ENCODE measurements at regions not wholly inside any gene's neighbourhood (a gene's known extent, or its start where the extent isn't known, plus 50 kb on each side); places are given as distances from the start of the nearest gene placed in this dataset.

- no peak overlapping the region for H3K4me3 ChIP-seq (ENCODE audit: insufficient read depth, low read depth, low read length, poor library complexity, severe bottlenecking)
- no peak for DNase-seq
- no peak overlapping the region for H3K27ac ChIP-seq (ENCODE audit: insufficient read depth, low read length, poor library complexity, severe bottlenecking)
- no peaks in the 10 kb centered on the region for H3K4me1 ChIP-seq (ENCODE audit: control insufficient read depth, insufficient read depth, low read length, poor library complexity, severe bottlenecking)
- no peaks in the 10 kb centered on the region for H3K27me3 ChIP-seq (replicated peaks; ENCODE audit: control insufficient read depth, insufficient read depth, low read length, poor library complexity, severe bottlenecking)
- H3K36me3 ChIP-seq (ENCODE audit: control insufficient read depth, insufficient read depth, low read length), result no peaks in the 10 kb centered on the region
- H3K9me3 ChIP-seq (ENCODE audit: control insufficient read depth, low read length), result no peaks in the 10 kb centered on the region
These were observed 69.4 kb downstream of the ABCC12 start for GRCh38 chr16:48086422-48086821.

DNA sequence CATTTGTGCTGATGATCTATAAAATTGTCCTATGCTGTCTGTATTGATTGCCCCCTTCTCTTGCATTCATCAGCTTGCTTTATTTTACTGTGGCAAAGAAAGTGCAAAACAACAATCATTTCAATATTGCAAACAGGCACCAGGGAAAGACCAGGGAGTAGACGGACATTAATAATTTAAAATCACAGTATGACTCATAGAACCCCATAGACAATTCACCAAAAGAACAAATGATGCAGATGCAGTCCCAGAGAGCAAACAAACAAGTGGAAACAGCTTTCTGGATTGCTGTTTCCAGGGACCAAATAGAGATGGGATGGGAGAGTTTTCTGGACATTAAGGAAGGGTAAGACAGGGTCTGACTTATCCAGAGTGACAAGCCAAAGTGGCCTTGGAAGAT, 70.1 kb downstream of the ABCC12 start:
- H3K4me1 ChIP-seq (ENCODE audit: control insufficient read depth, insufficient read depth, low read length, poor library complexity, severe bottlenecking), result no peaks in the 10 kb centered on the region
- no peaks in the 10 kb centered on the region for H3K9me3 ChIP-seq (ENCODE audit: control insufficient read depth, low read length)
- DNase-seq, result no peak
- no peaks in the 10 kb centered on the region for H3K36me3 ChIP-seq (ENCODE audit: control insufficient read depth, insufficient read depth, low read length)
- no peaks in the 10 kb centered on the region for H3K27me3 ChIP-seq (replicated peaks; ENCODE audit: control insufficient read depth, insufficient read depth, low read length, poor library complexity, severe bottlenecking)
- no peak overlapping the region for H3K4me3 ChIP-seq (ENCODE audit: insufficient read depth, low read depth, low read length, poor library complexity, severe bottlenecking)
- no peak overlapping the region for H3K27ac ChIP-seq (ENCODE audit: insufficient read depth, low read length, poor library complexity, severe bottlenecking)

DNA sequence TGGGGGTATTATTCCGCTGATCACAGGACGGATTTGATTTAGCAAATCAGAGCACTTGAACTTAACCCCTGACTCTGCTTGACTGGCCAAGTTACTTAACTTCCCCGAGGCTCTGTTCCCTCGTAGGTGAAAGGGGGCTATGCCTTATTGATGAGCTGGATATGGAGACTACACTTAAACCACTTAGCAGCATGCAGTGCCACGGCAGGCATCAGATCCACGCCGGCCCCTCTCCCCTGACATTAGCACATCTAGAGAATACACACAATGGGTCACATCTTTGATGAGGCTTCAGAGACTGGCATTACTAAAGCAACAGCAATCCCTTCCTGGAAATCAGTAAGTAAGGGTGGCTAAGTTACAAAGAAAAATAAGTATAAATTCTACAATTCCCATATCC, 71.0 kb downstream of the ABCC12 start:
- H3K36me3 ChIP-seq (ENCODE audit: control insufficient read depth, insufficient read depth, low read length), result no peaks in the 10 kb centered on the region
- H3K4me1 ChIP-seq (ENCODE audit: control insufficient read depth, insufficient read depth, low read length, poor library complexity, severe bottlenecking), result no peaks in the 10 kb centered on the region
- no peak overlapping the region for H3K4me3 ChIP-seq (ENCODE audit: insufficient read depth, low read depth, low read length, poor library complexity, severe bottlenecking)
- no peaks in the 10 kb centered on the region for H3K9me3 ChIP-seq (ENCODE audit: control insufficient read depth, low read length)
- no peaks in the 10 kb centered on the region for H3K27me3 ChIP-seq (replicated peaks; ENCODE audit: control insufficient read depth, insufficient read depth, low read length, poor library complexity, severe bottlenecking)
- DNase-seq, result no peak
- no peak overlapping the region for H3K27ac ChIP-seq (ENCODE audit: insufficient read depth, low read length, poor library complexity, severe bottlenecking)

DNA sequence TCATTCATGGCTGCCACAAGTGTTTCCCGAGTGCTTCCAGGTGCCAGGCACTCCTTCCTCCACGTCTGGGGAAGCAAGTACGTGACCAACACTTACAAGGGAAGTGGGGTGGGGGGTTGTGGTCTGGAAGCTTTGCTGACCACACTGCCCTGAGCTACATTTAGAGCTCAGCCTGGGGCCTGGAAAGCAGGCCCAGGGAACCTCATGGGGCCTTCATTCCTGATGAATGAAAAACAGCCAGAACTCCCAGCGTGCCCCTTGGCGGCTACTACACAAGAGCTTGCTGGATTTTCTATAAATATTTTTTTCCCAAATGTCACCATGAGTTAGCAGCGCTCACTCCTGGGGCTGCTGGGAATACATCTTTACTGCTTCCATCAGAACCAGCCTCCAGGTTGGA, 73.3 kb downstream of the ABCC12 start:
- Histone ChIP-seq H3K27ac (ENCODE audit: insufficient read depth, low read length, poor library complexity, severe bottlenecking) (no peak overlapping the region), H3K4me1 (ENCODE audit: control insufficient read depth, insufficient read depth, low read length, poor library complexity, severe bottlenecking) (no peaks in the 10 kb centered on the region), H3K27me3 (replicated peaks; ENCODE audit: control insufficient read depth, insufficient read depth, low read length, poor library complexity, severe bottlenecking) (no peaks in the 10 kb centered on the region), H3K4me3 (ENCODE audit: insufficient read depth, low read depth, low read length, poor library complexity, severe bottlenecking) (no peak overlapping the region), H3K36me3 (ENCODE audit: control insufficient read depth, insufficient read depth, low read length) (no peaks in the 10 kb centered on the region), H3K9me3 (ENCODE audit: control insufficient read depth, low read length) (no peaks in the 10 kb centered on the region)
- DNase-seq, result no peak

DNA sequence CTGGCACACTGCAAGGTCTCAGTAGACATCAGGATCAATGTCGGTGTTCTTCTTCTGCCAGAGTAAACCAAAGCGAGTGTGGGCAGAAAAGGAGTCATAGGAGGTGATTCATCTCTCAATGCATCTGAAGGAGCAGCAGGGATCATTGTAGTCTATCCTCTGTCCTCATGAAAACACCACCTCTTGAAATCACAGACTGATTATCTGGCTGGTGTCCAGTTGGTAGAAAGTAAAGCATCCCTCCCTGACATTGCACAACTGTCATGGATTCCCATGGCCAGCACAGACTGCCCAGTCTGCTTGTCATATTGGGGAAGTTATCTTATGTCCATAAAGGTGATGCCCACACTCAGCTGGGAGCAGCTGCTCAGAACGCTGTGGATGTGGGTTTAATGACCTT, 74.1 kb downstream of the ABCC12 start:
- Histone ChIP-seq H3K4me3 (ENCODE audit: insufficient read depth, low read depth, low read length, poor library complexity, severe bottlenecking) (no peak overlapping the region), H3K4me1 (ENCODE audit: control insufficient read depth, insufficient read depth, low read length, poor library complexity, severe bottlenecking) (no peaks in the 10 kb centered on the region), H3K27me3 (replicated peaks; ENCODE audit: control insufficient read depth, insufficient read depth, low read length, poor library complexity, severe bottlenecking) (no peaks in the 10 kb centered on the region), H3K9me3 (ENCODE audit: control insufficient read depth, low read length) (no peaks in the 10 kb centered on the region), H3K27ac (ENCODE audit: insufficient read depth, low read length, poor library complexity, severe bottlenecking) (no peak overlapping the region), H3K36me3 (ENCODE audit: control insufficient read depth, insufficient read depth, low read length) (no peaks in the 10 kb centered on the region)
- DNase-seq, result no peak

DNA sequence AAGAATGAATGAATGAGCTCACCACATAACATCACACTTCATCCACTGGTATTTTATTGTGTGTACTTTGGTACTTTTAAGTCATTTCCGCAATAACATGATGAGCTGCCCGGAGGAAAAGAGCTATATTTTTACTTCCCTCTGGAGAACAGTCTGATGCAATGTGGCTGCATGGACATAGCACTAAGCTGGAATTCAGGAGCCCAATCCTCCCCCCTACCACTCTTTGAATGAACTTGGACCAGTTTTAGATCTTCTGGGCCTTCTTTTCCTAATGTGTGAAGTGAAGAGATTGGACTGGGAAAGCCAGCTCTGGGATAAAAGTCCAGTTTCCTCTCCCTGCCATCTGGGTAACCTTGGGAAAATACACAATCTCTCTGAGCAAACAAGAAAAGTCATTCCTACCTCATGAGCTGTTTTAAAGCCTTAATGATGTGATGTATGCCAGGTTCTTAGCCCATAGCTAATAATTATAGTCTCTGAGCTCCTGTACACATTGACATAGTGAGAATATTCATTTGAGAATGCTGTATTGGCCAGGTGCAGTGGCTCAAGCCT, 79.3 kb downstream of the ABCC12 start:
- Histone ChIP-seq H3K27ac (ENCODE audit: insufficient read depth, low read length, poor library complexity, severe bottlenecking) (no peak overlapping the region), H3K4me3 (ENCODE audit: insufficient read depth, low read depth, low read length, poor library complexity, severe bottlenecking) (no peak overlapping the region), H3K9me3 (ENCODE audit: control insufficient read depth, low read length) (no peaks in the 10 kb centered on the region), H3K27me3 (replicated peaks; ENCODE audit: control insufficient read depth, insufficient read depth, low read length, poor library complexity, severe bottlenecking) (no peaks in the 10 kb centered on the region), H3K4me1 (ENCODE audit: control insufficient read depth, insufficient read depth, low read length, poor library complexity, severe bottlenecking) (no peaks in the 10 kb centered on the region), H3K36me3 (ENCODE audit: control insufficient read depth, insufficient read depth, low read length) (no peaks in the 10 kb centered on the region)
- no peak for DNase-seq

DNA sequence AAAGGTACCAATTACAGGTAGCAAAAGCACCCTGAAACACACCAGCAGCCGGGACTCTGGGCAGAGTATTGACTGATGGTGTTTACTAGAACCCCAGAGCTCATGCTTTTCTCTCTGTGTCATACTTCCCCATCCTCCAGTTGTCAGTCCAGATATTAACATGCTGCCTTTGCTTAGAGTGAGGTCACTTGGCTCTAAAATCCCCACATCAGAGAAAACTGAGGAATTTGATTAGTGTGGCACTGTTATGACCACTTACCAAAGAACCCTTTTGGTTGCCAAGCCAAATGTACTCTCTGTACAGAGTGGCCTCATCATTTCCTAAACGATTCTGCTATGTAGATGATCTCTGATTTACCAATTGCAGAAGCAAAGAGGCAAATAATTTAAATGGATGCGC, 80.4 kb downstream of the ABCC12 start:
- H3K27ac ChIP-seq (ENCODE audit: insufficient read depth, low read length, poor library complexity, severe bottlenecking), result no peak overlapping the region
- no peaks in the 10 kb centered on the region for H3K9me3 ChIP-seq (ENCODE audit: control insufficient read depth, low read length)
- H3K27me3 ChIP-seq (replicated peaks; ENCODE audit: control insufficient read depth, insufficient read depth, low read length, poor library complexity, severe bottlenecking), result no peaks in the 10 kb centered on the region
- no peak for DNase-seq
- no peaks in the 10 kb centered on the region for H3K36me3 ChIP-seq (ENCODE audit: control insufficient read depth, insufficient read depth, low read length)
- no peak overlapping the region for H3K4me3 ChIP-seq (ENCODE audit: insufficient read depth, low read depth, low read length, poor library complexity, severe bottlenecking)
- no peaks in the 10 kb centered on the region for H3K4me1 ChIP-seq (ENCODE audit: control insufficient read depth, insufficient read depth, low read length, poor library complexity, severe bottlenecking)

DNA sequence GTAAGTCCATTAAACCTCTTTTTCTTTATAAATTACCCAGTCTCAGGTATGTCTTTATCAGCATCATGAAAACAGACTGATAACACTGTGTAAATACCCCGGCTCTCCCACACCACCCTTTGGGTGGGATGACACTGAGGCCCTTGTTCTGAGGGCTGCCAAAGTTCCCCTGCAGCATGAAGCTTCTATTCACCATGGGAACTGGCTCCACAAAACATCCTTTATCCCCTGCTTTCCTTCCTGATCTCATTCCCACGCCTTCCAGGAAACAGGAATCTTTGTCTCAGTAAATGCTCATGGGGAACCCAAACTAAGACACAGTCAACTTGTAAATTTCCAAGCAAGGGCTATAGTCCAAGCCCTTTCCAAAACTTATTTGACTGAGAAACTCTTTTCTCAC, 88.4 kb downstream of the ABCC12 start:
- Histone ChIP-seq H3K9me3 (ENCODE audit: control insufficient read depth, low read length) (no peaks in the 10 kb centered on the region), H3K27ac (ENCODE audit: insufficient read depth, low read length, poor library complexity, severe bottlenecking) (no peak overlapping the region), H3K36me3 (ENCODE audit: control insufficient read depth, insufficient read depth, low read length) (no peaks in the 10 kb centered on the region), H3K4me1 (ENCODE audit: control insufficient read depth, insufficient read depth, low read length, poor library complexity, severe bottlenecking) (no peaks in the 10 kb centered on the region), H3K27me3 (replicated peaks; ENCODE audit: control insufficient read depth, insufficient read depth, low read length, poor library complexity, severe bottlenecking) (peaks cover 2% of the 10 kb centered on the region), H3K4me3 (ENCODE audit: insufficient read depth, low read depth, low read length, poor library complexity, severe bottlenecking) (no peak overlapping the region)
- no peak for DNase-seq

- Histone ChIP-seq H3K27me3 (replicated peaks; ENCODE audit: control insufficient read depth, insufficient read depth, low read length, poor library complexity, severe bottlenecking) (peaks cover 2% of the 10 kb centered on the region), H3K4me1 (ENCODE audit: control insufficient read depth, insufficient read depth, low read length, poor library complexity, severe bottlenecking) (no peaks in the 10 kb centered on the region)
- no peak for DNase-seq
These were observed 90.8 kb downstream of the ABCC12 start for GRCh38 chr16:48064971-48065370.

GRCh38 chr16:48062681-48063080, 93.1 kb downstream of the ABCC12 start:
- Histone ChIP-seq H3K36me3 (ENCODE audit: control insufficient read depth, insufficient read depth, low read length) (no peaks in the 10 kb centered on the region), H3K27ac (ENCODE audit: insufficient read depth, low read length, poor library complexity, severe bottlenecking) (no peak overlapping the region), H3K9me3 (ENCODE audit: control insufficient read depth, low read length) (no peaks in the 10 kb centered on the region), H3K4me3 (ENCODE audit: insufficient read depth, low read depth, low read length, poor library complexity, severe bottlenecking) (no peak overlapping the region), H3K4me1 (ENCODE audit: control insufficient read depth, insufficient read depth, low read length, poor library complexity, severe bottlenecking) (no peaks in the 10 kb centered on the region), H3K27me3 (replicated peaks; ENCODE audit: control insufficient read depth, insufficient read depth, low read length, poor library complexity, severe bottlenecking) (no peaks in the 10 kb centered on the region)
- no peak for DNase-seq

More at GRCh38 chr16:48064971-48065370, 90.8 kb downstream of the ABCC12 start:
- Histone ChIP-seq H3K27ac (ENCODE audit: insufficient read depth, low read length, poor library complexity, severe bottlenecking) (no peak overlapping the region), H3K4me3 (ENCODE audit: insufficient read depth, low read depth, low read length, poor library complexity, severe bottlenecking) (no peak overlapping the region), H3K36me3 (ENCODE audit: control insufficient read depth, insufficient read depth, low read length) (no peaks in the 10 kb centered on the region), H3K9me3 (ENCODE audit: control insufficient read depth, low read length) (no peaks in the 10 kb centered on the region)

- no peak for DNase-seq
- H3K9me3 ChIP-seq (ENCODE audit: control insufficient read depth, low read length), result no peaks in the 10 kb centered on the region
- H3K4me1 ChIP-seq (ENCODE audit: control insufficient read depth, insufficient read depth, low read length, poor library complexity, severe bottlenecking), result no peaks in the 10 kb centered on the region
These were observed 95.9 kb downstream of the ABCC12 start for GRCh38 chr16:48059936-48060335.

More at GRCh38 chr16:48059936-48060335, 95.9 kb downstream of the ABCC12 start:
- Histone ChIP-seq H3K36me3 (ENCODE audit: control insufficient read depth, insufficient read depth, low read length) (no peaks in the 10 kb centered on the region), H3K27me3 (replicated peaks; ENCODE audit: control insufficient read depth, insufficient read depth, low read length, poor library complexity, severe bottlenecking) (no peaks in the 10 kb centered on the region), H3K27ac (ENCODE audit: insufficient read depth, low read length, poor library complexity, severe bottlenecking) (no peak overlapping the region), H3K4me3 (ENCODE audit: insufficient read depth, low read depth, low read length, poor library complexity, severe bottlenecking) (no peak overlapping the region)
